ENCODE measurements at regions not wholly inside any gene's neighbourhood (a gene's known extent, or its start where the extent isn't known, plus 50 kb on each side); places are given as distances from the start of the nearest gene placed in this dataset.

DNA sequence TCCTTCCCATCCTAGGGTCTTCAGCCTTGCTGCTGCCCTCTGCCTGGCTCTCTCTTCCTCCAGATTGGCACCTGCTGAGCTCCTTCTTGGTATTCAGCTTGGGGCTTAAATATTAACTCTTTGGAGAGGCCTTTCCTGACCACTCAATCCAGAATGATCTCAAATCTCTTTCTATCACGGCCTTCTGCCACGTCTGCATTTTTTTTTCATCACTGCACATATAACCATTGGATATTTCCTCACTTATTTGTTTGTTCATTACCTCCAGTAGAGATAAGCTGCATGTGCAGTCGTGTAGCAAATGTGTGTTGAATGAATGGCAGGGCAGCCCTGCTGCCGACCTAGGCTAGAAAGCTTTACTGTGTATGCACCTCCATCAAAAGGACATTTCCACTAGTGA is 51.6 kb upstream of the MPP7 start:
- no peaks in the 10 kb centered on the region for H3K36me3 ChIP-seq (ENCODE audit: control insufficient read depth, low read length)
- H3K27me3 ChIP-seq (ENCODE audit: control insufficient read depth, low read length), result no peaks in the 10 kb centered on the region
- no peak overlapping the region for H3K27ac ChIP-seq (ENCODE audit: low read depth, low read length)
- no peaks in the 10 kb centered on the region for H3K9me2 ChIP-seq (replicated peaks; ENCODE audit: control insufficient read depth, low read length)
- no peaks in the 10 kb centered on the region for H3K79me2 ChIP-seq (ENCODE audit: control insufficient read depth, low read length)
- H4K20me1 ChIP-seq (ENCODE audit: control insufficient read depth, insufficient read depth, low read depth, low read length), result no peaks in the 10 kb centered on the region
- H3K4me2 ChIP-seq (ENCODE audit: low read length), result no peak overlapping the region
- H3K4me3 ChIP-seq (ENCODE audit: low read length), result no peak overlapping the region
- H3K4me1 ChIP-seq (ENCODE audit: control insufficient read depth, low read length), result no peaks in the 10 kb centered on the region
- TF ChIP-seq, protein P1, sequence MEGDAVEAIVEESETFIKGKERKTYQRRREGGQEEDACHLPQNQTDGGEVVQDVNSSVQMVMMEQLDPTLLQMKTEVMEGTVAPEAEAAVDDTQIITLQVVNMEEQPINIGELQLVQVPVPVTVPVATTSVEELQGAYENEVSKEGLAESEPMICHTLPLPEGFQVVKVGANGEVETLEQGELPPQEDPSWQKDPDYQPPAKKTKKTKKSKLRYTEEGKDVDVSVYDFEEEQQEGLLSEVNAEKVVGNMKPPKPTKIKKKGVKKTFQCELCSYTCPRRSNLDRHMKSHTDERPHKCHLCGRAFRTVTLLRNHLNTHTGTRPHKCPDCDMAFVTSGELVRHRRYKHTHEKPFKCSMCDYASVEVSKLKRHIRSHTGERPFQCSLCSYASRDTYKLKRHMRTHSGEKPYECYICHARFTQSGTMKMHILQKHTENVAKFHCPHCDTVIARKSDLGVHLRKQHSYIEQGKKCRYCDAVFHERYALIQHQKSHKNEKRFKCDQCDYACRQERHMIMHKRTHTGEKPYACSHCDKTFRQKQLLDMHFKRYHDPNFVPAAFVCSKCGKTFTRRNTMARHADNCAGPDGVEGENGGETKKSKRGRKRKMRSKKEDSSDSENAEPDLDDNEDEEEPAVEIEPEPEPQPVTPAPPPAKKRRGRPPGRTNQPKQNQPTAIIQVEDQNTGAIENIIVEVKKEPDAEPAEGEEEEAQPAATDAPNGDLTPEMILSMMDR (IDR thresholded peaks at IDR 0.05; ENCODE audit: low read depth, low read length, poor library complexity, severe bottlenecking), result no peak
- TF ChIP-seq EZH2phosphoT487 (IDR thresholded peaks at IDR 0.05; ENCODE audit: borderline replicate concordance, low read length), result no peak
- no peaks in the 10 kb centered on the region for H3F3A ChIP-seq (ENCODE audit: control insufficient read depth, insufficient read depth)
- no peaks in the 10 kb centered on the region for H3K9me3 ChIP-seq (ENCODE audit: control insufficient read depth, insufficient read depth, low read length)

DNA sequence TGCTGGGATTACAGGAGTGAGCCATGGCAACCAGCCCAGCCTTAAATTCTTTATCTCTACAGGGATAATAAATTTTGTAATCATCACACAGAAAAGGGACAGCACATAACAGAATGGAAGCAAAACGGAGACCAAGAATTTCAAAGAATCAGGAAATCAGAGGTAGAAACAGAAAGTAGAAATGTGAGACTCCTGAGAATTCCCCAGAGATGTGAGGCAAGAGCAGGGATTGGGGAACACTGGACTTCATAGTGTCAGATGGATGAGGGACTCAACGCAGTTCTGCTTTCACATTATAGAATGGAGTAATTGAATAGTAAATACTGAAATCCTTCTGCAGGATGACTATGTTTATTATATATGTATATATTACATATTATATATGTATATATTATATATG is 52.5 kb upstream of the MPP7 start:
- no peaks in the 10 kb centered on the region for H4K20me1 ChIP-seq (ENCODE audit: control insufficient read depth, insufficient read depth, low read depth, low read length)
- no peaks in the 10 kb centered on the region for H3K9me3 ChIP-seq (ENCODE audit: control insufficient read depth, insufficient read depth, low read length)
- no peaks in the 10 kb centered on the region for H3F3A ChIP-seq (ENCODE audit: control insufficient read depth, insufficient read depth)
- H3K4me2 ChIP-seq (ENCODE audit: low read length), result no peak overlapping the region
- H3K27me3 ChIP-seq (ENCODE audit: control insufficient read depth, low read length), result no peaks in the 10 kb centered on the region
- no peak overlapping the region for H3K27ac ChIP-seq (ENCODE audit: low read depth, low read length)
- no peak overlapping the region for H3K4me3 ChIP-seq (ENCODE audit: low read length)
- TF ChIP-seq, protein P1 (IDR thresholded peaks at IDR 0.05; ENCODE audit: low read depth, low read length, poor library complexity, severe bottlenecking), result no peak
- no peak for TF ChIP-seq EZH2phosphoT487 (IDR thresholded peaks at IDR 0.05; ENCODE audit: borderline replicate concordance, low read length)
- no peaks in the 10 kb centered on the region for H3K4me1 ChIP-seq (ENCODE audit: control insufficient read depth, low read length)
- no peaks in the 10 kb centered on the region for H3K9me2 ChIP-seq (replicated peaks; ENCODE audit: control insufficient read depth, low read length)
- H3K36me3 ChIP-seq (ENCODE audit: control insufficient read depth, low read length), result no peaks in the 10 kb centered on the region
- no peaks in the 10 kb centered on the region for H3K79me2 ChIP-seq (ENCODE audit: control insufficient read depth, low read length)

DNA sequence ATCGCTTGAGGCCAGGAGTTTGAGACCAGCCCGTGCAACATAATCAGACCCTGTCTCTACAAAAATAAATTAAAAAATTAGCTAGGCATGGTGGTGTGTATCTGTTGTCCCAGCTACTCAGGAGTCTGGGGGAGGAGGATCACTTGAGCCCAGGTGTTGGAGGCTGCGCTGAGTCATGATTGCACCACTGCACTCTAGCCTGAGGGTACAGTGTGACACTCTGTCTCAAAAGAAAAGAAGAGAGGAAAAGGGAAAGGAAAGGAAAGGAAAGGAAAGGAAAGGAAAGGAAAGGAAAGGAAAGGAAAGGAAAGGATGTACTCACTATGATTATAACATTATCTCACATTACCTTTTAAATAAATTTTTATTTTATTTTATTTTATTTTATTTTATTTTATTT is 56.5 kb upstream of the MPP7 start:
- no peaks in the 10 kb centered on the region for H3K4me1 ChIP-seq (ENCODE audit: control insufficient read depth, low read length)
- H3K4me2 ChIP-seq (ENCODE audit: low read length), result no peak overlapping the region
- H3K9me3 ChIP-seq (ENCODE audit: control insufficient read depth, insufficient read depth, low read length), result no peaks in the 10 kb centered on the region
- H3K79me2 ChIP-seq (ENCODE audit: control insufficient read depth, low read length), result no peaks in the 10 kb centered on the region
- no peaks in the 10 kb centered on the region for H4K20me1 ChIP-seq (ENCODE audit: control insufficient read depth, insufficient read depth, low read depth, low read length)
- no peaks in the 10 kb centered on the region for H3K9me2 ChIP-seq (replicated peaks; ENCODE audit: control insufficient read depth, low read length)
- TF ChIP-seq, protein P1 (IDR thresholded peaks at IDR 0.05; ENCODE audit: low read depth, low read length, poor library complexity, severe bottlenecking), result no peak
- TF ChIP-seq EZH2phosphoT487 (IDR thresholded peaks at IDR 0.05; ENCODE audit: borderline replicate concordance, low read length), result no peak
- no peak overlapping the region for H3K27ac ChIP-seq (ENCODE audit: low read depth, low read length)
- H3K27me3 ChIP-seq (ENCODE audit: control insufficient read depth, low read length), result no peaks in the 10 kb centered on the region
- H3K36me3 ChIP-seq (ENCODE audit: control insufficient read depth, low read length), result no peaks in the 10 kb centered on the region
- H3K4me3 ChIP-seq (ENCODE audit: low read length), result no peak overlapping the region
- no peaks in the 10 kb centered on the region for H3F3A ChIP-seq (ENCODE audit: control insufficient read depth, insufficient read depth)

DNA sequence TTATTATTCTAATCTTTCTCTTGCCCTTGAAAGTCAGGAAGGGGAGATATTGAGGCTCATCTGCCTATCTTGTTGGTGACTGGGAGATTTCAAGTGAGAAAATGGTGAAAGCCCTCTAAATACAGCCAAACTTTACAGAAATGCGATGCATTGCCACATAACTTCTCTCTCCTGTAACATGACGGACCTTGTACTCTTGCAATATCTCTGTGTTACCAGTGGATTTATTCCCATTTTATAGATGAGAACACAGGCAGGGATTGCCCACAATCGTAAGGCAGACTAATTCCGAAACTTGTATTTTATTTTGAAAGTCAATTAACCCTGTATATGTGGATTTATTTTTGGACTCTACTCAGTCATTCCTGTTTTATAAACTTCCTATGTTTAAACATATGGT is 57.3 kb upstream of the MPP7 start:
- Histone ChIP-seq H3K36me3 (ENCODE audit: control insufficient read depth, low read length) (no peaks in the 10 kb centered on the region), H3F3A (ENCODE audit: control insufficient read depth, insufficient read depth) (no peaks in the 10 kb centered on the region), H3K4me1 (ENCODE audit: control insufficient read depth, low read length) (no peaks in the 10 kb centered on the region), H3K27ac (ENCODE audit: low read depth, low read length) (no peak overlapping the region), H3K9me2 (replicated peaks; ENCODE audit: control insufficient read depth, low read length) (no peaks in the 10 kb centered on the region), H3K27me3 (ENCODE audit: control insufficient read depth, low read length) (no peaks in the 10 kb centered on the region), H3K4me2 (ENCODE audit: low read length) (no peak overlapping the region), H4K20me1 (ENCODE audit: control insufficient read depth, insufficient read depth, low read depth, low read length) (no peaks in the 10 kb centered on the region), H3K4me3 (ENCODE audit: low read length) (no peak overlapping the region), H3K9me3 (ENCODE audit: control insufficient read depth, insufficient read depth, low read length) (no peaks in the 10 kb centered on the region), H3K79me2 (ENCODE audit: control insufficient read depth, low read length) (no peaks in the 10 kb centered on the region)
- TF ChIP-seq, protein P1 (IDR thresholded peaks at IDR 0.05; ENCODE audit: low read depth, low read length, poor library complexity, severe bottlenecking), result no peak
- TF ChIP-seq EZH2phosphoT487 (IDR thresholded peaks at IDR 0.05; ENCODE audit: borderline replicate concordance, low read length), result no peak
